GM12878 (cell line): ENCODE measurements at regions not wholly inside any gene's neighbourhood (a gene's known extent, or its start where the extent isn't known, plus 50 kb on each side); places are given as distances from the start of the nearest gene placed in this dataset.

Experiments
- ATAC-seq: fragments of 200-7000 bp; cut with Tn5 transposase; 3 replicates; pipeline ENCODE4 v1.9.1; 2020; ENCODE audit warnings: mild to moderate bottlenecking, moderate library complexity
- BruUV-seq: library from RNA; stranded (reverse); fragments of 400-500 nt; replicated peaks from 2 replicates; lab custom pipeline; 2021; lab: Mats Ljungman, UMichigan
- CTCF ChIA-PET: fragments of 300-600 bp; sonication (Branson Sonifier 250); formaldehyde crosslinking; extraction: SDS; loops from one replicate; lab custom pipeline; 2021; ENCODE audit warnings: inconsistent platforms; lab: Yijun Ruan, JAX
- POLR2A ChIA-PET: fragments of 350-600 bp; formaldehyde crosslinking; extraction: SDS; loops from one replicate; lab custom pipeline; 2021; ENCODE audit warnings: inconsistent platforms; lab: Charles Lee
- RAD21 ChIA-PET: fragments of 300-600 bp; sonication (Branson Sonifier 250); formaldehyde crosslinking; loops from one replicate; lab custom pipeline; 2023; ENCODE audit warnings: antibody characterized with exemption; ENCODE audit not compliant: unreplicated experiment; lab: Charles Lee
- SMC1A ChIA-PET: fragments of 300-600 bp; sonication (Branson Sonifier 250); formaldehyde crosslinking; loops from one replicate; lab custom pipeline; 2023; ENCODE audit not compliant: unreplicated experiment, uncharacterized antibody; lab: Charles Lee
- DNase-seq: peaks from one replicate; pipeline ENCODE4 v3.0.0-alpha.2; 2011; ENCODE audit warnings: low read depth, low spot score
- FAIRE-seq: peaks from 3 replicates; lab custom pipeline; 2011; peaks lifted over from hg19 to GRCh38; lab: Jason Lieb, UNC
- H2AFZ ChIP-seq: 2 replicates; pipeline ENCODE4 v1.6.0; 2011; ENCODE audit warnings: low read depth, low read length, control low read depth; ENCODE audit not compliant: control insufficient read depth
- H3K27ac ChIP-seq: 2 replicates; pipeline ENCODE4 v1.5.1; 2011; ENCODE audit warnings: control low read depth; ENCODE audit not compliant: control insufficient read depth, insufficient read depth
- H3K27me3 ChIP-seq, 2 experiments: replicated peaks in 1 of 2; 2 replicates each; pipeline versions ENCODE4 v1.6.0 to v1.6.1; 2011; ENCODE audit warnings: low read length in 1 of 2; ENCODE audit not compliant: control insufficient read depth in 2 of 2, insufficient read depth in 2 of 2
- H3K36me3 ChIP-seq, 2 experiments: 2 replicates each; pipeline ENCODE4 v1.5.1; 2011; ENCODE audit warnings: low read length in 1 of 2; ENCODE audit not compliant: control insufficient read depth in 2 of 2, insufficient read depth in 2 of 2
- H3K4me1 ChIP-seq: 2 replicates; pipeline ENCODE4 v1.6.1; 2011; ENCODE audit warnings: mild to moderate bottlenecking, low read length, moderate library complexity, mixed read lengths; ENCODE audit not compliant: control insufficient read depth, insufficient read depth
- H3K4me2 ChIP-seq: 2 replicates; pipeline ENCODE4 v1.6.0; 2011; ENCODE audit warnings: control low read depth; ENCODE audit not compliant: control insufficient read depth, insufficient read depth
- H3K4me3 ChIP-seq: fragments of 200-600 bp; sonication (generic); 2 replicates; pipeline ENCODE4 v1.5.1; 2016
- H3K79me2 ChIP-seq: 2 replicates; pipeline ENCODE4 v1.6.0; 2011; ENCODE audit warnings: low read length; ENCODE audit not compliant: control insufficient read depth, insufficient read depth
- H3K9ac ChIP-seq: 2 replicates; pipeline ENCODE4 v1.8.0; 2011; ENCODE audit warnings: low read length, control low read depth, mixed read lengths; ENCODE audit not compliant: control insufficient read depth, insufficient read depth
- H3K9me3 ChIP-seq: replicated peaks from 3 replicates; pipeline ENCODE4 v1.5.1; 2011; ENCODE audit warnings: mild to moderate bottlenecking, low read length; ENCODE audit not compliant: control insufficient read depth, insufficient read depth
- H4K20me1 ChIP-seq: 2 replicates; pipeline ENCODE4 v1.6.0; 2011; ENCODE audit not compliant: control insufficient read depth, insufficient read depth
- ASH2L ChIP-seq: fragments of 300-600, 200-600 bp; sonication (generic); IDR thresholded peaks from 2 replicates; pipeline ENCODE4 v1.6.1; 2017; ENCODE audit warnings: low read depth, mild to moderate bottlenecking, borderline replicate concordance
- ATF7 ChIP-seq: fragments of 450-650 bp; IDR thresholded peaks from 2 replicates; pipeline ENCODE4 v1.6.1; 2016; ENCODE audit warnings: low read depth, mild to moderate bottlenecking
- BACH1 ChIP-seq: fragments of 450-650 bp; IDR thresholded peaks from 2 replicates; pipeline ENCODE4 v1.6.1; 2017; ENCODE audit warnings: mild to moderate bottlenecking, borderline replicate concordance
- BCL11A ChIP-seq: IDR thresholded peaks from 2 replicates; pipeline ENCODE4 v1.6.1; 2011; ENCODE audit warnings: low read depth, low read length
- CBFB ChIP-seq: IDR thresholded peaks from 2 replicates; pipeline ENCODE4 v1.6.1; 2016; ENCODE audit warnings: antibody characterized with exemption, low read depth
- MEF2B ChIP-seq: fragments of 450-650 bp; IDR thresholded peaks from 2 replicates; pipeline ENCODE4 v1.6.1; 2018; ENCODE audit warnings: mild to moderate bottlenecking, moderate library complexity; ENCODE audit not compliant: partially characterized antibody, poor library complexity, severe bottlenecking
- NFXL1 ChIP-seq: fragments of 450-650 bp; IDR thresholded peaks from 2 replicates; pipeline ENCODE4 v1.6.1; 2017; ENCODE audit warnings: antibody characterized with exemption, mild to moderate bottlenecking, borderline replicate concordance
- RAD51 ChIP-seq: fragments of 450-650 bp; IDR thresholded peaks from 2 replicates; pipeline ENCODE4 v1.6.1; 2016; ENCODE audit warnings: moderate library complexity, mild to moderate bottlenecking, inconsistent platforms
- SIN3A ChIP-seq: IDR thresholded peaks from 2 replicates; pipeline ENCODE4 v1.6.1; 2012; ENCODE audit warnings: low read depth, low read length, improper control_type of control experiment
- SMARCA5 ChIP-seq: fragments of 450-650 bp; IDR thresholded peaks from 2 replicates; pipeline ENCODE4 v1.6.1; 2017; ENCODE audit warnings: mild to moderate bottlenecking
- WGBS: methylation state at CpG from one replicate; pipeline ENCODE4 v1.1.6; 2016; ENCODE audit warnings: low lambda C conversion rate; ENCODE audit not compliant: insufficient replicate concordance, insufficient coverage; ENCODE audit errors: missing lambda C conversion rate; 5-methylcytosine and 5-hydroxymethylcytosine counted together
- in situ Hi-C: fragments of 300-500 bp; cut with MboI; formaldehyde crosslinking; loops from 9 replicates; pipeline ENCODE4 v1.14.3; 2018; ENCODE audit warnings: mixed read lengths
- intact Hi-C: fragments of 100-400 bp; cut with micrococcal nuclease; formaldehyde crosslinking; loops from one replicate; pipeline ENCODE4 v1.14.2; 2022; ENCODE audit not compliant: unreplicated experiment
- TF ChIP-seq, protein P1 (sequence below): fragments of 450-650 bp; IDR thresholded peaks from 2 replicates; pipeline ENCODE4 v1.6.1; 2018; ENCODE audit warnings: mild to moderate bottlenecking, low read depth, moderate library complexity; ENCODE audit not compliant: partially characterized antibody

DNA sequence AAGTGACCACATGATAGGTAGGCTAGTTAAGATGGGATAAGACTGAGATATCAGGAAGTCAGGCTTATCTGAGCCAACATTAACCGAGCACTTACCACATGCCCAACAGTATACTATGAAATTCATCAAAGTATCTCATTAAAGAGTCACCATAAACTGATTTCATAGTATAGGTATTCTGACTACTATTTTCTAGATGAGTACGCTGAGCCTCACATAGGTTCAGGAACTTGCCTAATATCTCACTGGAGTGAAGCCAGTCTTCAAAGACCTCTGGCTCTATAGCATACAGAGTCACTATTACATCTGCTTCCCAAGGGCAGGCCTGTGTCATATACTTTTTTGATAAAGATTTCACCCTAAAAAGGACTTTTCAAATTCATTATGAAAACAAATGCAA, 115.6 kb upstream of the NGF start:
- FAIRE-seq (no peak), DNase-seq (no peak)

More for the DNA sequence above, 115.6 kb upstream of the NGF start:
- intact Hi-C loops, result no loop called here
- BruUV-seq, result no TSS peak
- ATAC-seq, result no peak
- Histone ChIP-seq H2AFZ (no peak overlapping the region), H4K20me1 (no peaks in the 10 kb centered on the region), H3K4me1 (no peaks in the 10 kb centered on the region), H3K27ac (no peak overlapping the region), H3K79me2 (no peaks in the 10 kb centered on the region), H3K4me3 (no peak overlapping the region), H3K4me2 (no peak overlapping the region), H3K9ac (no peak overlapping the region), H3K27me3 (peaks cover 0 to 5% of the 10 kb centered on the region in 2 experiments; a peak in 3 of 4 replicates), H3K36me3 (no peaks in the 10 kb centered on the region), H3K9me3 (no peaks in the 10 kb centered on the region)
- TF ChIP-seq ASH2L (no peak), RAD51 (no peak), CBFB (no peak), SMARCA5 (no peak), BCL11A (no peak), ATF7 (no peak), SIN3A (no peak), BACH1 (no peak), MEF2B (no peak), NFXL1 (no peak)
- TF ChIP-seq, protein P1, sequence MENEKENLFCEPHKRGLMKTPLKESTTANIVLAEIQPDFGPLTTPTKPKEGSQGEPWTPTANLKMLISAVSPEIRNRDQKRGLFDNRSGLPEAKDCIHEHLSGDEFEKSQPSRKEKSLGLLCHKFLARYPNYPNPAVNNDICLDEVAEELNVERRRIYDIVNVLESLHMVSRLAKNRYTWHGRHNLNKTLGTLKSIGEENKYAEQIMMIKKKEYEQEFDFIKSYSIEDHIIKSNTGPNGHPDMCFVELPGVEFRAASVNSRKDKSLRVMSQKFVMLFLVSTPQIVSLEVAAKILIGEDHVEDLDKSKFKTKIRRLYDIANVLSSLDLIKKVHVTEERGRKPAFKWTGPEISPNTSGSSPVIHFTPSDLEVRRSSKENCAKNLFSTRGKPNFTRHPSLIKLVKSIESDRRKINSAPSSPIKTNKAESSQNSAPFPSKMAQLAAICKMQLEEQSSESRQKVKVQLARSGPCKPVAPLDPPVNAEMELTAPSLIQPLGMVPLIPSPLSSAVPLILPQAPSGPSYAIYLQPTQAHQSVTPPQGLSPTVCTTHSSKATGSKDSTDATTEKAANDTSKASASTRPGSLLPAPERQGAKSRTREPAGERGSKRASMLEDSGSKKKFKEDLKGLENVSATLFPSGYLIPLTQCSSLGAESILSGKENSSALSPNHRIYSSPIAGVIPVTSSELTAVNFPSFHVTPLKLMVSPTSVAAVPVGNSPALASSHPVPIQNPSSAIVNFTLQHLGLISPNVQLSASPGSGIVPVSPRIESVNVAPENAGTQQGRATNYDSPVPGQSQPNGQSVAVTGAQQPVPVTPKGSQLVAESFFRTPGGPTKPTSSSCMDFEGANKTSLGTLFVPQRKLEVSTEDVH, result no peak
- ChIA-PET SMC1A (no interaction called here), RAD21 (no interaction called here), POLR2A (no interaction called here), CTCF (no interaction called here)
- 31% methylated on average over 2 of the region's 2 CpGs for WGBS
- in situ Hi-C loops, result no loop called here
